ENCODE measurements at regions not wholly inside any gene's neighbourhood (a gene's known extent, or its start where the extent isn't known, plus 50 kb on each side); places are given as distances from the start of the nearest gene placed in this dataset.

DNA sequence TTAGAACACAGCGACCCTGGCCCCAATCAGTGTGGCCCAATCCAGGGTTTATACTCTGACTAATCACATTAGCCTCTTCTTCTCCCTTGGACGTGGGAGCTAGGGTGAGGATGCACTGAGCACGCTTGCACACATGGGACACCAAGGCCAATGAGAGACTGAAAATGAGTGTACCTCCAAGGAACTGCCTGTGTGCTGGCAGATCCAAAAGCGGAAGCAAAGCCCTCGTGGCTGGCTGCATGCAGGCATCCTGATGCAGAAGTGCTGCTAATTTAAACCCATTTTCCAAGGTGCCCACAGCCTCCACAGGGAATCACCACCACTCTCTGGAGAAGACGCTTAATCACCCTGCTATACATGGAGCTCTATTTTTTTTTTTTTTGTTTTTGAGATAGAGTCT, 375.3 kb upstream of the XYLT1 start:
- TF ChIP-seq TCF7 (CRISPR knock-in tag; IDR thresholded peaks at IDR 0.05; ENCODE audit: low read depth): no peak
- TF ChIP-seq, protein P1, sequence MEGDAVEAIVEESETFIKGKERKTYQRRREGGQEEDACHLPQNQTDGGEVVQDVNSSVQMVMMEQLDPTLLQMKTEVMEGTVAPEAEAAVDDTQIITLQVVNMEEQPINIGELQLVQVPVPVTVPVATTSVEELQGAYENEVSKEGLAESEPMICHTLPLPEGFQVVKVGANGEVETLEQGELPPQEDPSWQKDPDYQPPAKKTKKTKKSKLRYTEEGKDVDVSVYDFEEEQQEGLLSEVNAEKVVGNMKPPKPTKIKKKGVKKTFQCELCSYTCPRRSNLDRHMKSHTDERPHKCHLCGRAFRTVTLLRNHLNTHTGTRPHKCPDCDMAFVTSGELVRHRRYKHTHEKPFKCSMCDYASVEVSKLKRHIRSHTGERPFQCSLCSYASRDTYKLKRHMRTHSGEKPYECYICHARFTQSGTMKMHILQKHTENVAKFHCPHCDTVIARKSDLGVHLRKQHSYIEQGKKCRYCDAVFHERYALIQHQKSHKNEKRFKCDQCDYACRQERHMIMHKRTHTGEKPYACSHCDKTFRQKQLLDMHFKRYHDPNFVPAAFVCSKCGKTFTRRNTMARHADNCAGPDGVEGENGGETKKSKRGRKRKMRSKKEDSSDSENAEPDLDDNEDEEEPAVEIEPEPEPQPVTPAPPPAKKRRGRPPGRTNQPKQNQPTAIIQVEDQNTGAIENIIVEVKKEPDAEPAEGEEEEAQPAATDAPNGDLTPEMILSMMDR (IDR thresholded peaks at IDR 0.05): no peak
- TF ChIP-seq, protein P2, sequence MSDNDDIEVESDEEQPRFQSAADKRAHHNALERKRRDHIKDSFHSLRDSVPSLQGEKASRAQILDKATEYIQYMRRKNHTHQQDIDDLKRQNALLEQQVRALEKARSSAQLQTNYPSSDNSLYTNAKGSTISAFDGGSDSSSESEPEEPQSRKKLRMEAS (CRISPR knock-in tag; IDR thresholded peaks at IDR 0.05): no peak
- TF ChIP-seq SP1 (CRISPR knock-in tag; conservative IDR thresholded peaks at IDR 0.05): no peak
- TF ChIP-seq, protein P3, sequence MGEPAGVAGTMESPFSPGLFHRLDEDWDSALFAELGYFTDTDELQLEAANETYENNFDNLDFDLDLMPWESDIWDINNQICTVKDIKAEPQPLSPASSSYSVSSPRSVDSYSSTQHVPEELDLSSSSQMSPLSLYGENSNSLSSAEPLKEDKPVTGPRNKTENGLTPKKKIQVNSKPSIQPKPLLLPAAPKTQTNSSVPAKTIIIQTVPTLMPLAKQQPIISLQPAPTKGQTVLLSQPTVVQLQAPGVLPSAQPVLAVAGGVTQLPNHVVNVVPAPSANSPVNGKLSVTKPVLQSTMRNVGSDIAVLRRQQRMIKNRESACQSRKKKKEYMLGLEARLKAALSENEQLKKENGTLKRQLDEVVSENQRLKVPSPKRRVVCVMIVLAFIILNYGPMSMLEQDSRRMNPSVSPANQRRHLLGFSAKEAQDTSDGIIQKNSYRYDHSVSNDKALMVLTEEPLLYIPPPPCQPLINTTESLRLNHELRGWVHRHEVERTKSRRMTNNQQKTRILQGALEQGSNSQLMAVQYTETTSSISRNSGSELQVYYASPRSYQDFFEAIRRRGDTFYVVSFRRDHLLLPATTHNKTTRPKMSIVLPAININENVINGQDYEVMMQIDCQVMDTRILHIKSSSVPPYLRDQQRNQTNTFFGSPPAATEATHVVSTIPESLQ (CRISPR knock-in tag; IDR thresholded peaks at IDR 0.05): no peak
- TF ChIP-seq, protein P4, sequence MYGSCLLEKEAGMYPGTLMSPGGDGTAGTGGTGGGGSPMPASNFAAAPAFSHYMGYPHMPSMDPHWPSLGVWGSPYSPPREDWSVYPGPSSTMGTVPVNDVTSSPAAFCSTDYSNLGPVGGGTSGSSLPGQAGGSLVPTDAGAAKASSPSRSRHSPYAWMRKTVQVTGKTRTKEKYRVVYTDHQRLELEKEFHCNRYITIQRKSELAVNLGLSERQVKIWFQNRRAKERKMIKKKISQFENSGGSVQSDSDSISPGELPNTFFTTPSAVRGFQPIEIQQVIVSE (CRISPR knock-in tag; IDR thresholded peaks at IDR 0.05; ENCODE audit: borderline replicate concordance): no peak
- TF ChIP-seq, protein P5, sequence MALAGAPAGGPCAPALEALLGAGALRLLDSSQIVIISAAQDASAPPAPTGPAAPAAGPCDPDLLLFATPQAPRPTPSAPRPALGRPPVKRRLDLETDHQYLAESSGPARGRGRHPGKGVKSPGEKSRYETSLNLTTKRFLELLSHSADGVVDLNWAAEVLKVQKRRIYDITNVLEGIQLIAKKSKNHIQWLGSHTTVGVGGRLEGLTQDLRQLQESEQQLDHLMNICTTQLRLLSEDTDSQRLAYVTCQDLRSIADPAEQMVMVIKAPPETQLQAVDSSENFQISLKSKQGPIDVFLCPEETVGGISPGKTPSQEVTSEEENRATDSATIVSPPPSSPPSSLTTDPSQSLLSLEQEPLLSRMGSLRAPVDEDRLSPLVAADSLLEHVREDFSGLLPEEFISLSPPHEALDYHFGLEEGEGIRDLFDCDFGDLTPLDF (CRISPR knock-in tag; IDR thresholded peaks at IDR 0.05): no peak
- no peak for TF ChIP-seq NFATC4 (CRISPR knock-in tag; IDR thresholded peaks at IDR 0.05)

Data from WTC11 (cell line).